ENCODE measurements at regions not wholly inside any gene's neighbourhood (a gene's known extent, or its start where the extent isn't known, plus 50 kb on each side); places are given as distances from the start of the nearest gene placed in this dataset.

- Histone ChIP-seq H4K20me1 (ENCODE audit: insufficient read depth, low read length) (no peaks in the 10 kb centered on the region), H3F3A (ENCODE audit: insufficient read depth, low read length) (no peaks in the 10 kb centered on the region), H3K4me1 (ENCODE audit: insufficient read depth, low read length, severe bottlenecking) (no peaks in the 10 kb centered on the region), H3K4me2 (ENCODE audit: low read length) (no peak overlapping the region), H3K4me3 (ENCODE audit: low read depth, low read length, poor library complexity, severe bottlenecking) (no peak overlapping the region), H3K36me3 (ENCODE audit: insufficient read depth, low read length) (no peaks in the 10 kb centered on the region), H3K27me3 (ENCODE audit: insufficient read depth, low read length) (no peaks in the 10 kb centered on the region), H3K27ac (ENCODE audit: low read depth, low read length, poor library complexity, severe bottlenecking) (no peak overlapping the region), H3K79me2 (ENCODE audit: insufficient read depth, low read length) (no peaks in the 10 kb centered on the region), H3K9me2 (ENCODE audit: low read depth, low read length) (no peaks in the 10 kb centered on the region), H3K9me3 (ENCODE audit: low read length) (no peaks in the 10 kb centered on the region), H2AFZ (ENCODE audit: low read length) (no peak overlapping the region), H3K9ac (ENCODE audit: low read length) (no peak overlapping the region)
- TF ChIP-seq CTCF (IDR thresholded peaks at IDR 0.05; ENCODE audit: low read length): no peak
- no peak for TF ChIP-seq EZH2 (IDR thresholded peaks at IDR 0.05; ENCODE audit: borderline replicate concordance, low read length)
Observed at GRCh38 chr13:22193070-22193469, 522.2 kb downstream of the FGF9 start.

- Histone ChIP-seq H3K27ac (ENCODE audit: low read depth, low read length, poor library complexity, severe bottlenecking) (no peak overlapping the region), H3K9ac (ENCODE audit: low read length) (no peak overlapping the region), H3K9me3 (ENCODE audit: low read length) (no peaks in the 10 kb centered on the region), H3K79me2 (ENCODE audit: insufficient read depth, low read length) (no peaks in the 10 kb centered on the region), H3K4me2 (ENCODE audit: low read length) (no peak overlapping the region), H3K4me1 (ENCODE audit: insufficient read depth, low read length, severe bottlenecking) (no peaks in the 10 kb centered on the region), H4K20me1 (ENCODE audit: insufficient read depth, low read length) (no peaks in the 10 kb centered on the region), H3K4me3 (ENCODE audit: low read depth, low read length, poor library complexity, severe bottlenecking) (no peak overlapping the region), H3K27me3 (ENCODE audit: insufficient read depth, low read length) (no peaks in the 10 kb centered on the region), H2AFZ (ENCODE audit: low read length) (no peak overlapping the region), H3K36me3 (ENCODE audit: insufficient read depth, low read length) (no peaks in the 10 kb centered on the region), H3K9me2 (ENCODE audit: low read depth, low read length) (no peaks in the 10 kb centered on the region), H3F3A (ENCODE audit: insufficient read depth, low read length) (no peaks in the 10 kb centered on the region)
- no peak for TF ChIP-seq CTCF (IDR thresholded peaks at IDR 0.05; ENCODE audit: low read length)
- no peak for TF ChIP-seq EZH2 (IDR thresholded peaks at IDR 0.05; ENCODE audit: borderline replicate concordance, low read length)
Observed at GRCh38 chr13:22194106-22194805, 523.4 kb downstream of the FGF9 start.

GRCh38 chr13:22195726-22196125, 524.9 kb downstream of the FGF9 start:
- Histone ChIP-seq H2AFZ (ENCODE audit: low read length) (no peak overlapping the region), H3K4me2 (ENCODE audit: low read length) (no peak overlapping the region), H3K27me3 (ENCODE audit: insufficient read depth, low read length) (no peaks in the 10 kb centered on the region), H3K4me3 (ENCODE audit: low read depth, low read length, poor library complexity, severe bottlenecking) (no peak overlapping the region), H3K4me1 (ENCODE audit: insufficient read depth, low read length, severe bottlenecking) (no peaks in the 10 kb centered on the region), H3K9ac (ENCODE audit: low read length) (no peak overlapping the region), H3K27ac (ENCODE audit: low read depth, low read length, poor library complexity, severe bottlenecking) (no peak overlapping the region), H3K36me3 (ENCODE audit: insufficient read depth, low read length) (no peaks in the 10 kb centered on the region), H3K9me3 (ENCODE audit: low read length) (no peaks in the 10 kb centered on the region), H3K79me2 (ENCODE audit: insufficient read depth, low read length) (no peaks in the 10 kb centered on the region), H4K20me1 (ENCODE audit: insufficient read depth, low read length) (no peaks in the 10 kb centered on the region), H3K9me2 (ENCODE audit: low read depth, low read length) (no peaks in the 10 kb centered on the region), H3F3A (ENCODE audit: insufficient read depth, low read length) (no peaks in the 10 kb centered on the region)
- TF ChIP-seq EZH2 (IDR thresholded peaks at IDR 0.05; ENCODE audit: borderline replicate concordance, low read length): no peak
- no peak for TF ChIP-seq CTCF (IDR thresholded peaks at IDR 0.05; ENCODE audit: low read length)
